PC-3 (cell line): ENCODE measurements at regions not wholly inside any gene's neighbourhood (a gene's known extent, or its start where the extent isn't known, plus 50 kb on each side); places are given as distances from the start of the nearest gene placed in this dataset.

Experiments
- ATAC-seq: fragments of 200-7000 bp; cut with Tn5 transposase; 2 replicates; pipeline ENCODE4 v1.9.1; 2020; ENCODE audit warnings: mild to moderate bottlenecking, moderate library complexity
- BruUV-seq: library from RNA; stranded (reverse); fragments of 400-500 nt; replicated peaks from 2 replicates; lab custom pipeline; 2021; lab: Mats Ljungman, UMichigan
- CTCF ChIA-PET: fragments of 300-600 bp; sonication (Branson Sonifier 250); formaldehyde crosslinking; loops from one replicate; lab custom pipeline; 2022; ENCODE audit warnings: antibody characterized with exemption; lab: Charles Lee
- POLR2A ChIA-PET: fragments of 300-600 bp; sonication (Branson Sonifier 250); formaldehyde crosslinking; loops from one replicate; lab custom pipeline; 2022; ENCODE audit warnings: antibody characterized with exemption; ENCODE audit not compliant: unreplicated experiment; lab: Charles Lee
- DNase-seq: peaks from one replicate; pipeline ENCODE4 v3.0.0-alpha.2; 2015
- H2AFZ ChIP-seq: fragments of 300-600 bp; sonication (generic); 2 replicates; pipeline ENCODE4 v1.6.0; 2016; ENCODE audit warnings: antibody characterized with exemption, low read length
- H3F3A ChIP-seq: fragments of 300-600 bp; sonication (generic); one replicate; pipeline ENCODE4 v1.6.0; 2017; ENCODE audit warnings: antibody characterized with exemption, low read length, control low read depth, mild to moderate bottlenecking; ENCODE audit not compliant: unreplicated experiment
- H3K27ac ChIP-seq: fragments of 300-600 bp; sonication (generic); 2 replicates; pipeline ENCODE4 v1.5.1; 2016; ENCODE audit warnings: mild to moderate bottlenecking, low read length
- H3K27me3 ChIP-seq: fragments of 300-600 bp; sonication (generic); 2 replicates; pipeline ENCODE4 v1.6.1; 2016; ENCODE audit warnings: low read length, mixed read lengths
- H3K36me3 ChIP-seq: fragments of 300-600 bp; sonication (generic); 2 replicates; pipeline ENCODE4 v1.6.1; 2016; ENCODE audit warnings: low read depth, mixed run types, low read length, mixed read lengths
- H3K4me1 ChIP-seq: fragments of 300-600 bp; sonication (generic); 2 replicates; pipeline ENCODE4 v1.5.1; 2016; ENCODE audit warnings: low read length; ENCODE audit not compliant: insufficient read depth
- H3K4me2 ChIP-seq: fragments of 300-600 bp; sonication (generic); 2 replicates; pipeline ENCODE4 v1.6.0; 2016; ENCODE audit warnings: low read length
- H3K4me3 ChIP-seq: fragments of 300-600 bp; sonication (generic); 2 replicates; pipeline ENCODE4 v1.5.1; 2016; ENCODE audit warnings: mild to moderate bottlenecking, low read length, mixed read lengths
- H3K79me2 ChIP-seq: fragments of 300-600 bp; sonication (generic); 2 replicates; pipeline ENCODE4 v1.6.1; 2017; ENCODE audit warnings: low read length, mixed read lengths
- H3K9ac ChIP-seq: fragments of 300-600 bp; sonication (generic); 2 replicates; pipeline ENCODE4 v1.6.0; 2016; ENCODE audit warnings: mild to moderate bottlenecking, low read length
- H3K9me2 ChIP-seq: fragments of 300-600 bp; sonication (generic); replicated peaks from 2 replicates; pipeline ENCODE4 v1.6.1; 2016; ENCODE audit warnings: mixed run types, low read length, mixed read lengths
- H3K9me3 ChIP-seq: fragments of 300-600 bp; sonication (generic); 2 replicates; pipeline ENCODE4 v1.6.1; 2016; ENCODE audit warnings: low read length, mixed read lengths
- H4K20me1 ChIP-seq: fragments of 300-600 bp; sonication (generic); 2 replicates; pipeline ENCODE4 v1.6.1; 2016; ENCODE audit warnings: low read length, mixed read lengths
- EZH2 ChIP-seq: fragments of 300-600 bp; sonication (generic); IDR thresholded peaks from one replicate; pipeline ENCODE4 v1.6.1; 2017; ENCODE audit warnings: antibody characterized with exemption, mild to moderate bottlenecking, low read length; ENCODE audit not compliant: unreplicated experiment
- EZH2phosphoT487 ChIP-seq: fragments of 300-600 bp; sonication (generic); IDR thresholded peaks from 2 replicates; pipeline ENCODE4 v1.6.1; 2018; ENCODE audit warnings: mild to moderate bottlenecking, antibody characterized with exemption, low read length, borderline replicate concordance
- intact Hi-C: fragments of 100-400 bp; cut with micrococcal nuclease; formaldehyde crosslinking; loops from 2 replicates; pipeline ENCODE4 v1.9.0; 2023
- TF ChIP-seq, protein P1 (sequence below): fragments of 300-600 bp; sonication (generic); conservative IDR thresholded peaks from 2 replicates; pipeline ENCODE4 v1.5.1; 2017; ENCODE audit warnings: antibody characterized with exemption, low read depth, mild to moderate bottlenecking, low read length

DNA sequence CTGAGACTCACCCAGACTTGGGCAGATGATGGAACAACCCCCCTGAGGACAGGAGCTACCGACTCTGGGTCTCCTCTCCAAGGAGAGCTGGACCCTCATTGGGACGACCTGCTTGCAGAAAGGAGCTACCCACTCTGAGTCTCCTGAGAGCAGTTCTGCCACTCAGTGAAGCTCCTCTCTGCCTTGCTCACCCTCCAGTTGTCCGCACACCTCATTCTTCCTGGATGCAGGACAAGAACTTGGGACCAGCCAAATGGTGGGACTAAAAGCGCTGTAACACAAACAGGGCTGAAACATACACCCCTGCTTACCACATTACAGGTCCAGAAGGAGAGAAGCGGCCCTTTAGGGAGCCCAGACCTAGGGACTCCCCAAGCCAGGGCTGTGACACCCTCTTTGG, 124.9 kb upstream of the CCDC150 start:
- no peaks in the 10 kb centered on the region for H3K79me2 ChIP-seq
- no peaks in the 10 kb centered on the region for H3K36me3 ChIP-seq
- CTCF ChIA-PET = no interaction called here
- H3K27ac ChIP-seq = no peak overlapping the region
- BruUV-seq = no TSS peak
- no peaks in the 10 kb centered on the region for H3K9me3 ChIP-seq
- no peak overlapping the region for H3K4me3 ChIP-seq
- TF ChIP-seq, protein P1, sequence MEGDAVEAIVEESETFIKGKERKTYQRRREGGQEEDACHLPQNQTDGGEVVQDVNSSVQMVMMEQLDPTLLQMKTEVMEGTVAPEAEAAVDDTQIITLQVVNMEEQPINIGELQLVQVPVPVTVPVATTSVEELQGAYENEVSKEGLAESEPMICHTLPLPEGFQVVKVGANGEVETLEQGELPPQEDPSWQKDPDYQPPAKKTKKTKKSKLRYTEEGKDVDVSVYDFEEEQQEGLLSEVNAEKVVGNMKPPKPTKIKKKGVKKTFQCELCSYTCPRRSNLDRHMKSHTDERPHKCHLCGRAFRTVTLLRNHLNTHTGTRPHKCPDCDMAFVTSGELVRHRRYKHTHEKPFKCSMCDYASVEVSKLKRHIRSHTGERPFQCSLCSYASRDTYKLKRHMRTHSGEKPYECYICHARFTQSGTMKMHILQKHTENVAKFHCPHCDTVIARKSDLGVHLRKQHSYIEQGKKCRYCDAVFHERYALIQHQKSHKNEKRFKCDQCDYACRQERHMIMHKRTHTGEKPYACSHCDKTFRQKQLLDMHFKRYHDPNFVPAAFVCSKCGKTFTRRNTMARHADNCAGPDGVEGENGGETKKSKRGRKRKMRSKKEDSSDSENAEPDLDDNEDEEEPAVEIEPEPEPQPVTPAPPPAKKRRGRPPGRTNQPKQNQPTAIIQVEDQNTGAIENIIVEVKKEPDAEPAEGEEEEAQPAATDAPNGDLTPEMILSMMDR = no peak
- no peak for TF ChIP-seq EZH2
- TF ChIP-seq EZH2phosphoT487 = no peak
- H3K9ac ChIP-seq = no peak overlapping the region
- intact Hi-C loops = no loop called here
- H4K20me1 ChIP-seq = no peaks in the 10 kb centered on the region
- no peak overlapping the region for H2AFZ ChIP-seq
- H3K4me2 ChIP-seq = no peak overlapping the region
- 0 out of 2 replicates have a peak, but pooled peaks cover under 1% of the 10 kb centered on the region for H3K9me2 ChIP-seq
- POLR2A ChIA-PET = no interaction called here
- no peaks in the 10 kb centered on the region for H3F3A ChIP-seq
- no peak for DNase-seq
- no peaks in the 10 kb centered on the region for H3K27me3 ChIP-seq
- H3K4me1 ChIP-seq = peaks cover 11% of the 10 kb centered on the region
- ATAC-seq = no peak

DNA sequence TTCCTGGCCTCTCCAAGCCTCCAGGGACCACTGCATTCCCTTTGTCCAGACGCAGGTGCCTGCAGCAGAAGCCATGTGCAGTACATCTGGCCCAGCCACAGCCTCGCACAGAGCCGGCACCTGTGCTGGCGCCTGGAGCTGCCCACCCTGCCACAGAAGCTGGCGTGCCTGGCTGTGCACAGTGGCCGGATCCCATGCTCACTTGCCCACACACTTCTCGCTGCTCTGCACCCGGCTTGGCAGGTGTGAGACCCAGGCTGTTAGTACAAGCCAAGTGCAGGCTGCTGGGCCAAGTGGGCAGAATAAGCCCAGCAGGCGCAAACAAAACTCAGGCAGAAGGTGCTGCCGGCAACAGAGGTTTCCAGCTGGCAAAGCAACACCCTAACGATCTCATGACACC, 124.5 kb upstream of the CCDC150 start:
- TF ChIP-seq, protein P1 = no peak
- no peak for TF ChIP-seq EZH2phosphoT487
- TF ChIP-seq EZH2 = no peak
- ATAC-seq = no peak
- Histone ChIP-seq H3K36me3 (no peaks in the 10 kb centered on the region), H3K79me2 (no peaks in the 10 kb centered on the region), H3K9me3 (no peaks in the 10 kb centered on the region), H3K4me2 (no peak overlapping the region), H3K9ac (no peak overlapping the region), H3K9me2 (no peaks in the 10 kb centered on the region), H3K4me1 (peaks cover 7% of the 10 kb centered on the region), H2AFZ (no peak overlapping the region), H3F3A (no peaks in the 10 kb centered on the region), H3K27me3 (no peaks in the 10 kb centered on the region), H4K20me1 (no peaks in the 10 kb centered on the region), H3K4me3 (no peak overlapping the region), H3K27ac (no peak overlapping the region)
- intact Hi-C loops = no loop called here
- ChIA-PET POLR2A (no interaction called here), CTCF (no interaction called here)
- no peak for DNase-seq
- BruUV-seq = no TSS peak

DNA sequence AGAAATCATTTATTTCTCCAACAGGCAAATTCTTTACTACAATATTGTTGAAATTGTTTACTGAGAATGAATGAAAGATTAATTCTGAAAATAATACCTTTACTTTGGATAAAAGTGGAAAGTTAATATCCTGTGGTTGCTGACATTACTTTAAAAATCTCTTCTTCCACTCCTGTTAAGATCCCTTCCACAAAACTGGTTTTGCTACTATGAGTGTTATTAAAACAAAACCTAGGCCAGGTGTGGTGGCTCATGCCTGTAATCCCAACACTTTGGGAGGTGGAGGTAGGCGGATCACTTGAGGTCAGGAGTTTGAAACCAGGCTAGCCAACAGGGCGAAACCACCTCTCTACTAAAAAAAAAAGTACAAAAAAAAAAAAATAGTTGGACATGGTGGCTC, 123.9 kb upstream of the CCDC150 start:
- Histone ChIP-seq H3K27ac (no peak overlapping the region), H3K36me3 (no peaks in the 10 kb centered on the region), H3K4me1 (peaks cover 2% of the 10 kb centered on the region), H3F3A (no peaks in the 10 kb centered on the region), H3K9me3 (no peaks in the 10 kb centered on the region), H2AFZ (no peak overlapping the region), H3K4me2 (no peak overlapping the region), H3K9me2 (no peaks in the 10 kb centered on the region), H3K4me3 (no peak overlapping the region), H3K79me2 (no peaks in the 10 kb centered on the region), H3K9ac (no peak overlapping the region), H4K20me1 (no peaks in the 10 kb centered on the region), H3K27me3 (no peaks in the 10 kb centered on the region)
- no peak for ATAC-seq
- ChIA-PET CTCF (no interaction called here), POLR2A (no interaction called here)
- no peak for TF ChIP-seq EZH2
- TF ChIP-seq, protein P1 = no peak
- no peak for TF ChIP-seq EZH2phosphoT487
- intact Hi-C loops = no loop called here
- no TSS peak for BruUV-seq
- no peak for DNase-seq
